Lung (tissue), 11 donors: ENCODE measurements at regions not wholly inside any gene's neighbourhood (a gene's known extent, or its start where the extent isn't known, plus 50 kb on each side); places are given as distances from the start of the nearest gene placed in this dataset.
"Not testable (repeated sequence)": the region's sequence is repeated elsewhere in the genome, so short reads cannot be mapped to it uniquely, and the experiment has no call there.

ENCODE experiments used
- ATAC-seq: fragments of 200-7000 bp; cut with Tn5 transposase; one replicate; pipeline ENCODE4 v1.9.1; 2020; ENCODE audit warnings: moderate number of reproducible peaks; ENCODE audit not compliant: insufficient read depth, low FRiP score
- DNase-seq, 3 donors: peaks; one replicate each; pipeline ENCODE4 v3.0.0-alpha.2; 2013 to 2017
- H3K27ac ChIP-seq, 2 donors: one replicate each; pipeline ENCODE4 v1.5.1; 2013; ENCODE audit warnings: mild to moderate bottlenecking in 2 of 2, moderate library complexity in 2 of 2, control low read depth in 1 of 2, inconsistent platforms in 1 of 2, low read depth in 1 of 2, low read length in 1 of 2
- H3K27me3 ChIP-seq, 3 donors: one replicate each; pipeline ENCODE4 v1.5.1; 2013; ENCODE audit warnings: low read length in 2 of 3; ENCODE audit not compliant: control insufficient read depth in 3 of 3, insufficient read depth in 3 of 3
- H3K36me3 ChIP-seq, 4 donors: one replicate each; pipeline ENCODE4 v1.5.1; 2013; ENCODE audit warnings: low read length in 4 of 4, mild to moderate bottlenecking in 1 of 4, moderate library complexity in 1 of 4; ENCODE audit not compliant: control insufficient read depth in 4 of 4, insufficient read depth in 4 of 4
- H3K4me1 ChIP-seq, 5 donors: one replicate each; pipeline ENCODE4 v1.5.1; 2013; ENCODE audit warnings: low read length in 5 of 5, mild to moderate bottlenecking in 2 of 5, moderate library complexity in 1 of 5; ENCODE audit not compliant: control insufficient read depth in 5 of 5, insufficient read depth in 5 of 5
- H3K4me3 ChIP-seq: one replicate; pipeline ENCODE4 v1.5.1; 2013; ENCODE audit warnings: mild to moderate bottlenecking, control low read depth, moderate library complexity
- H3K9ac ChIP-seq, 2 donors: one replicate each; pipeline ENCODE4 v1.5.1; 2013; ENCODE audit warnings: low read length in 2 of 2, control low read depth in 1 of 2; ENCODE audit not compliant: insufficient read depth in 1 of 2
- H3K9me3 ChIP-seq, 4 donors: one replicate each; pipeline ENCODE4 v1.5.1; 2013; ENCODE audit warnings: low read length in 3 of 4, mild to moderate bottlenecking in 1 of 4, moderate library complexity in 1 of 4; ENCODE audit not compliant: control insufficient read depth in 4 of 4, insufficient read depth in 3 of 4
- WGBS, 2 donors: extraction: QIAGEN DNeasy Blood & Tissue Kit; methylation state at CpG; one replicate each; pipeline ENCODE4 v1.1.7; 2013; 5-methylcytosine and 5-hydroxymethylcytosine counted together
- TF ChIP-seq, protein P1 (sequence below): IDR thresholded peaks from 2 replicates; pipeline ENCODE4 v1.5.1; 2012; ENCODE audit warnings: mild to moderate bottlenecking; ENCODE audit errors: control extremely low read depth, extremely low read depth
- donor health status: control.
- donor health status: control.
- donor health status: Bipolar disorder and iron deficiency.
- donor health status: healthy.
- donor health status: DM: yes; HTN: yes; CAD: no.

DNA sequence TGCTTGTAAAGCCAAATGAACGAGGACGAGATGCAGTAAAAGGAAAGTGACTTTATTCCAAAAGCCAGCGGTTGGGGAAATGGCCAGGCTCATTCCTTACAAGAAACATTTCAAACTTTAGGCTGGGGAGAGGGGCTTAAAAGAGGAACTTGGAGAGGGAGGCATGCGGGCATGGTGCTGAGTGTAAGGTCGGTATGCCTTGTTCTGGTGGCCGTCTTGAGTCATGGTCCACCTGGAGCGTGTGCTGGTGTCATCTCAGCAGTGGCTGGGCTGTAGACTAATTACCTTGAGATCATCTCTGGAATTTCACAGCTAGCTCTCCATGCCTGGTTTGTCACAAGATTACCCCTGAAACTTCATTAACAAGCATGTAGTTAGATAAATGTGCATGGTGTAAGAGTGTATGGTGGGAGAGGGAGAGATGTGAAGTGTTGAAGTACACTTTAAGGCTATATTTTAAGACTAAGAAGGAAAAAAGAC, 156.4 kb upstream of the PFN2 start:
- H3K9ac ChIP-seq, result no peak overlapping the region
- H3K9me3 ChIP-seq, result peaks cover 0 to 4% (median 0%) of the 10 kb centered on the region in 4 donors
- WGBS, 2 donors, result 73 to 88% methylated on average over 7 of the region's 7 CpGs
- no peaks in the 10 kb centered on the region for H3K36me3 ChIP-seq
- DNase-seq (no peak), ATAC-seq (no peak)
- no peak overlapping the region for H3K27ac ChIP-seq
- TF ChIP-seq, protein P1, sequence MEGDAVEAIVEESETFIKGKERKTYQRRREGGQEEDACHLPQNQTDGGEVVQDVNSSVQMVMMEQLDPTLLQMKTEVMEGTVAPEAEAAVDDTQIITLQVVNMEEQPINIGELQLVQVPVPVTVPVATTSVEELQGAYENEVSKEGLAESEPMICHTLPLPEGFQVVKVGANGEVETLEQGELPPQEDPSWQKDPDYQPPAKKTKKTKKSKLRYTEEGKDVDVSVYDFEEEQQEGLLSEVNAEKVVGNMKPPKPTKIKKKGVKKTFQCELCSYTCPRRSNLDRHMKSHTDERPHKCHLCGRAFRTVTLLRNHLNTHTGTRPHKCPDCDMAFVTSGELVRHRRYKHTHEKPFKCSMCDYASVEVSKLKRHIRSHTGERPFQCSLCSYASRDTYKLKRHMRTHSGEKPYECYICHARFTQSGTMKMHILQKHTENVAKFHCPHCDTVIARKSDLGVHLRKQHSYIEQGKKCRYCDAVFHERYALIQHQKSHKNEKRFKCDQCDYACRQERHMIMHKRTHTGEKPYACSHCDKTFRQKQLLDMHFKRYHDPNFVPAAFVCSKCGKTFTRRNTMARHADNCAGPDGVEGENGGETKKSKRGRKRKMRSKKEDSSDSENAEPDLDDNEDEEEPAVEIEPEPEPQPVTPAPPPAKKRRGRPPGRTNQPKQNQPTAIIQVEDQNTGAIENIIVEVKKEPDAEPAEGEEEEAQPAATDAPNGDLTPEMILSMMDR, result no peak
- H3K4me3 ChIP-seq, result no peak overlapping the region
- H3K27me3 ChIP-seq, result no peaks in the 10 kb centered on the region
- peaks cover 0 to 27% (median 4%) of the 10 kb centered on the region in 5 donors for H3K4me1 ChIP-seq

DNA sequence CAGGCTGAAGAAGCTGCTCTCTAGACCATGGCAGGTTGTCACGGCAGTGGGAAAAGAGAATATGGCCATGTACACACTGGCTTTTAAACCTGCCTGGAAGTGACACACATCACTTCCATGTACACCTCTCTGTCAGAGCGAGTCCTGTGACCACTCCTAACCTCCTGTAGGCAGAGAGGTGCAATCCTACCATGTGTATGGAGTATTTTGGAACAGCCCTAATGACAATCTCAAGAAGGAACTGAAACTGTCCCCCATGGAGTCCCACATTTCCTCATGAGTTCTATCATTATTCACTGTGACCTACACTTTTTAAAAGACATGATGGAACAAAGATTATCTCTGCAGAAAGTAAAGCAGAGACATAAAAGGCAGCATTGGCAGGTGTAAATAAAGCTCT, 153.4 kb upstream of the PFN2 start:
- H3K27me3 ChIP-seq, result no peaks in the 10 kb centered on the region
- H3K4me3 ChIP-seq, result no peak overlapping the region
- H3K4me1 ChIP-seq, result peaks cover 0 to 10% (median 0%) of the 10 kb centered on the region in 5 donors
- WGBS, 2 donors, result 78 to 86% methylated on average over 2 of the region's 2 CpGs
- no peak for DNase-seq
- peaks cover 0 to 4% (median 0%) of the 10 kb centered on the region in 4 donors for H3K9me3 ChIP-seq
- TF ChIP-seq, protein P1, result no peak
- ATAC-seq, result no peak
- H3K9ac ChIP-seq, result no peak overlapping the region
- no peaks in the 10 kb centered on the region for H3K36me3 ChIP-seq
- H3K27ac ChIP-seq, result no peak overlapping the region

DNA sequence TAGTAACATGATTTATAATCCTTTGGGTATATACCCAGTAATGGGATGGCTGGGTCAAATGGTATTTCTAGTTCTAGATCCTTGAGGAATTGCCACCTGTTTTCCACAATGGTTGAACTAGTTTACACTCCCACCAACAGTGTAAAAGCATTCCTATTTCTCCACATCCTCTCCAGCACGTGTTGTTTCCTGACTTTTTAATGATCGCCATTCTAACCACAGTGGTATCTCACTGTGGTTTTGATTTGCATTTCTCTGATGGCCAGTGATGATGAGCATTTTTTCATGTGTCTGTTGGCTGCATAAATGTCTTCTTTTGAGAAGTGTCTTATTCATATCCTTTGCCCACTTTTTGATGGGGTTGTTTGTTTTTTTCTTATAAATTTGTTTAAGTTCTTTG, 152.6 kb upstream of the PFN2 start:
- not testable (repeated sequence) for ATAC-seq, H3K4me3 ChIP-seq, H3K9me3 ChIP-seq, H3K36me3 ChIP-seq, H3K4me1 ChIP-seq, H3K9ac ChIP-seq, DNase-seq, H3K27me3 ChIP-seq, H3K27ac ChIP-seq
- 29 to 46% methylated on average over 2 of the region's 2 CpGs for WGBS, 2 donors

DNA sequence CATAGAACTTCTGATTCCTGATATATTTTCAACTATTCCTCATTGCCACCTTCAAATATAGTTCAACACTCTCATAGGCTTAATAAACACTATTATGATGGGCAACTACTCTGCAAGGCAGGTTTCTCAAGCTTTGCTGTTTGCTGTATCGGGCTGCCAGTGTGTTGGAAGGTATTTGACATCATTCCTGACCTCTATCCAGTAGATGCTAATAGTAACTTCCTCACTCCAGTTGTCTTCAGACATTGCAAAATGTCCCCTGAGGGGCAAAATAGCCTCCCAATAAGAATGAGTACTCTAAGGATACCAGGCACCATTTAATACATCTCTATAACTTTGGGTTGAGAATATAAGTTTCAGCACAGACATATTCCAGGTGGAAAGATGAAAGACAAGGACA, 147.5 kb upstream of the PFN2 start:
- H3K9ac ChIP-seq, result no peak overlapping the region
- TF ChIP-seq, protein P1, result no peak
- DNase-seq (no peak), ATAC-seq (no peak)
- no peaks in the 10 kb centered on the region for H3K36me3 ChIP-seq
- no peak overlapping the region for H3K4me3 ChIP-seq
- no peak overlapping the region for H3K27ac ChIP-seq
- H3K27me3 ChIP-seq, result no peaks in the 10 kb centered on the region
- 74 to 80% methylated on average over 1 of the region's 1 CpG for WGBS, 2 donors
- no peaks in the 10 kb centered on the region for H3K4me1 ChIP-seq
- peaks cover 0 to 2% (median 0%) of the 10 kb centered on the region in 4 donors for H3K9me3 ChIP-seq
